ENCODE measurements at regions not wholly inside any gene's neighbourhood (a gene's known extent, or its start where the extent isn't known, plus 50 kb on each side); places are given as distances from the start of the nearest gene placed in this dataset.

GRCh38 chr1:30478799-30479563 is 244.4 kb downstream of the MATN1 start:
- TF ChIP-seq RCOR1 (IDR thresholded peaks at IDR 0.05; ENCODE audit: low read depth, low read length) (no peak), RFX5 (IDR thresholded peaks at IDR 0.05) (no peak), NFE2L2 (conservative IDR thresholded peaks at IDR 0.05; ENCODE audit: low read length) (no peak), POLR2A (IDR thresholded peaks at IDR 0.05; ENCODE audit: low read length) (no peak), CTCF (IDR thresholded peaks at IDR 0.05) (no peak), KDM5A (IDR thresholded peaks at IDR 0.05) (no peak), SMC3 (IDR thresholded peaks at IDR 0.05) (no peak), ELK1 (IDR thresholded peaks at IDR 0.05; ENCODE audit: low read depth, low read length) (no peak), MAX (IDR thresholded peaks at IDR 0.05) (no peak)
